Upper lobe of left lung (tissue), 6 donors: ENCODE measurements at regions not wholly inside any gene's neighbourhood (a gene's known extent, or its start where the extent isn't known, plus 50 kb on each side); places are given as distances from the start of the nearest gene placed in this dataset.

Experiments
- ATAC-seq, 2 donors: fragments of 200-7000 bp; cut with Tn5 transposase; one replicate each; pipeline ENCODE4 v1.9.1; 2022; ENCODE audit warnings: mild to moderate bottlenecking in 2 of 2, moderate library complexity in 2 of 2; ENCODE audit not compliant: low FRiP score in 2 of 2
- DNase-seq, 2 donors: peaks; one replicate each; pipeline ENCODE4 v3.0.0-alpha.2; 2019 to 2020
- H3K27ac ChIP-seq, 4 donors: fragments of 200-600 bp; sonication (generic); one replicate each; pipeline ENCODE4 v1.5.1; 2016 to 2019
- H3K27me3 ChIP-seq, 4 donors: fragments of 200-600 bp; sonication (generic); one replicate each; pipeline ENCODE4 v1.5.1; 2017 to 2019
- H3K36me3 ChIP-seq, 4 donors: fragments of 200-600 bp; sonication (generic); one replicate each; pipeline ENCODE4 v1.5.1; 2016 to 2019
- H3K4me1 ChIP-seq, 4 donors: fragments of 200-600 bp; sonication (generic); one replicate each; pipeline ENCODE4 v1.5.1; 2018 to 2019
- H3K4me3 ChIP-seq, 4 donors: fragments of 200-600 bp; sonication (generic); one replicate each; pipeline ENCODE4 v1.5.1; 2017 to 2019; ENCODE audit warnings: mild to moderate bottlenecking in 2 of 4, moderate library complexity in 1 of 4
- H3K9me3 ChIP-seq, 4 donors: fragments of 200-600 bp; sonication (generic); one replicate each; pipeline ENCODE4 v1.5.1; 2018 to 2019
- EP300 ChIP-seq, 4 donors: sonication (generic); formaldehyde crosslinking; IDR thresholded peaks; one replicate each; pipeline ENCODE4 v1.5.1; 2017; ENCODE audit warnings: antibody characterized with exemption in 4 of 4, control low read depth in 2 of 4
- POLR2A ChIP-seq, 4 donors: fragments of 450-650 bp; IDR thresholded peaks; one replicate each; pipeline ENCODE4 v1.5.1; 2016 to 2017; ENCODE audit warnings: antibody characterized with exemption in 4 of 4, mild to moderate bottlenecking in 2 of 4
- POLR2AphosphoS5 ChIP-seq, 2 donors: sonication (generic); formaldehyde crosslinking; IDR thresholded peaks; one replicate each; pipeline ENCODE4 v1.5.1; 2017; ENCODE audit warnings: antibody characterized with exemption in 2 of 2
- WGBS, 2 donors: methylation state at CpG; one replicate each; pipeline ENCODE4 v1.1.5; 2017 to 2018; 5-methylcytosine and 5-hydroxymethylcytosine counted together
- TF ChIP-seq, protein P1 (sequence below), 6 experiments: fragments of 450-650 bp in 4 of 6; fragments of 200-600 bp in 2 of 6; sonication (generic) in 2 of 6; IDR thresholded peaks; one replicate each; pipeline ENCODE4 v1.5.1; 2016 to 2019; ENCODE audit warnings: antibody characterized with exemption in 6 of 6
- donor health status: DM: no; HTN: no; CAD: no; lungs with moderate emphysema.
- donor health status: DM: no; HTN: yes; CAD: no; lungs with severe emphysema.

DNA sequence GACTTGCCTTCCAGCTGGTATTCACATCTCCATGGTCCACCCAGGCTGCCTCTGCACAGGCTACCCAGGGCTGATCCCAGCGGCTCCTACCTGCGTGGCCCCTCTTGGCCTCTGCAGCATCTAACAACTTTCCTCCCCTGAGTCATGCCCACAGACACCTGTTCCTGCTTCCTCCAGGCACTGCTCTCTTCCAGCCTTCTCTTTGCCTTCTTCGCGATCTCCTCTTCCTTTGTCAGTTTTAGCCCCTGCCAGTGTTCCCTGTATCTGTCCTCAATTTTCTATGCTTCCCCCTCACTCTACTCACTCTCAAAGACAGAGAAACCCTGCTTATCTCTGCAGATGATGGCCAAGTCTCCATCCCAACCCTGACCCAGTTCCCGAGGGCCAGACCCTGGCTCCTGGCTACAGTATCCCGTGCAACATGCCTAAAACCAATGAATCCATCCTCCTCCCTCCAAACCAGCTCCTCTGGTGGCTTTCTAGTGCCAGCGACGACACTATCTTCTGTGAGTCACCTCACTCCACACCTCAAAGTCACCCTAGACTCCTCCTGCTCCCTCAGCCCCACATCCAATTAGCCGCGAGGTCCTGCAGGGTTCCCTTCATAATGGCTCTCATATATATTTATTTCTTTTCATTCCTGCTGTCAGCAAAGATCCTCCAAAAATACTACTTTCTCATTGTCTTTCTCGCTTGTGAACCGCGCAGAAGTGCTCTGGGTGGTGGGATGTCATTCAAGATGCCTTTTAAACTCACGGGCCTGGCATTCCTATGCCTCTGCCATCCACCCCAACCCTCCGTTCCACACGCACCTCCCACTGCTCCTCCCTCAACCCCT lies 259.2 kb downstream of the TOMM20 start:
- no peak for DNase-seq
- H3K9me3 ChIP-seq, result no peaks in the 10 kb centered on the region
- H3K4me1 ChIP-seq, result peaks cover 4 to 25% (median 11%) of the 10 kb centered on the region in 4 donors
- H3K27ac ChIP-seq, result no peak overlapping the region
- TF ChIP-seq, protein P1, sequence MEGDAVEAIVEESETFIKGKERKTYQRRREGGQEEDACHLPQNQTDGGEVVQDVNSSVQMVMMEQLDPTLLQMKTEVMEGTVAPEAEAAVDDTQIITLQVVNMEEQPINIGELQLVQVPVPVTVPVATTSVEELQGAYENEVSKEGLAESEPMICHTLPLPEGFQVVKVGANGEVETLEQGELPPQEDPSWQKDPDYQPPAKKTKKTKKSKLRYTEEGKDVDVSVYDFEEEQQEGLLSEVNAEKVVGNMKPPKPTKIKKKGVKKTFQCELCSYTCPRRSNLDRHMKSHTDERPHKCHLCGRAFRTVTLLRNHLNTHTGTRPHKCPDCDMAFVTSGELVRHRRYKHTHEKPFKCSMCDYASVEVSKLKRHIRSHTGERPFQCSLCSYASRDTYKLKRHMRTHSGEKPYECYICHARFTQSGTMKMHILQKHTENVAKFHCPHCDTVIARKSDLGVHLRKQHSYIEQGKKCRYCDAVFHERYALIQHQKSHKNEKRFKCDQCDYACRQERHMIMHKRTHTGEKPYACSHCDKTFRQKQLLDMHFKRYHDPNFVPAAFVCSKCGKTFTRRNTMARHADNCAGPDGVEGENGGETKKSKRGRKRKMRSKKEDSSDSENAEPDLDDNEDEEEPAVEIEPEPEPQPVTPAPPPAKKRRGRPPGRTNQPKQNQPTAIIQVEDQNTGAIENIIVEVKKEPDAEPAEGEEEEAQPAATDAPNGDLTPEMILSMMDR (IDR thresholded peaks at IDR 0.05), result no peak
- no peak for TF ChIP-seq POLR2AphosphoS5 (IDR thresholded peaks at IDR 0.05)
- no peak for TF ChIP-seq POLR2A (IDR thresholded peaks at IDR 0.05)
- no peak for TF ChIP-seq EP300 (IDR thresholded peaks at IDR 0.05)
- 82 to 90% methylated on average over 16 of the region's 16 CpGs for WGBS, 2 donors
- no peaks in the 10 kb centered on the region for H3K27me3 ChIP-seq
- ATAC-seq, result no peak
- no peak overlapping the region for H3K4me3 ChIP-seq
- no peaks in the 10 kb centered on the region for H3K36me3 ChIP-seq

GRCh38 chr1:234868296-234869147 lies 258.5 kb upstream of the IRF2BP2 start:
- TF ChIP-seq POLR2AphosphoS5 (IDR thresholded peaks at IDR 0.05) (no peak), POLR2A (IDR thresholded peaks at IDR 0.05) (no peak)
- WGBS, 2 donors, result 93 to 96% methylated on average over 6 of the region's 6 CpGs
- no peak for ATAC-seq

GRCh38 chr1:234866007-234866866 lies 256.3 kb upstream of the IRF2BP2 start:
- DNase-seq (peak in 1 of 2 donors; percentile 71), ATAC-seq (peak; percentile 70 to 82)
- TF ChIP-seq POLR2AphosphoS5 (IDR thresholded peaks at IDR 0.05) (peak in 1 of 2 donors; percentile 25), EP300 (IDR thresholded peaks at IDR 0.05) (peak in 1 of 4 donors; percentile 52), POLR2A (IDR thresholded peaks at IDR 0.05) (peak in 1 of 4 donors; percentile 18)
- TF ChIP-seq, protein P1 (IDR thresholded peaks at IDR 0.05), result no peak
- no peaks in the 10 kb centered on the region for H3K36me3 ChIP-seq
- H3K4me1 ChIP-seq, result peaks cover 9 to 40% (median 25%) of the 10 kb centered on the region in 4 donors
- WGBS, 2 donors, result 72 to 80% methylated on average over 17 to 18 of the region's 18 CpGs
- H3K9me3 ChIP-seq, result no peaks in the 10 kb centered on the region
- no peaks in the 10 kb centered on the region for H3K27me3 ChIP-seq
- peak overlapping the region in 2 of 4 donors; percentile 19 to 65 for H3K27ac ChIP-seq
- no peak overlapping the region for H3K4me3 ChIP-seq

More at GRCh38 chr1:234868296-234869147, 258.5 kb upstream of the IRF2BP2 start:
- Histone ChIP-seq H3K27ac (no peak overlapping the region), H3K4me1 (peaks cover 5 to 26% (median 14%) of the 10 kb centered on the region in 4 donors), H3K36me3 (no peaks in the 10 kb centered on the region), H3K9me3 (no peaks in the 10 kb centered on the region), H3K4me3 (no peak overlapping the region), H3K27me3 (no peaks in the 10 kb centered on the region)
- DNase-seq, result no peak

DNA sequence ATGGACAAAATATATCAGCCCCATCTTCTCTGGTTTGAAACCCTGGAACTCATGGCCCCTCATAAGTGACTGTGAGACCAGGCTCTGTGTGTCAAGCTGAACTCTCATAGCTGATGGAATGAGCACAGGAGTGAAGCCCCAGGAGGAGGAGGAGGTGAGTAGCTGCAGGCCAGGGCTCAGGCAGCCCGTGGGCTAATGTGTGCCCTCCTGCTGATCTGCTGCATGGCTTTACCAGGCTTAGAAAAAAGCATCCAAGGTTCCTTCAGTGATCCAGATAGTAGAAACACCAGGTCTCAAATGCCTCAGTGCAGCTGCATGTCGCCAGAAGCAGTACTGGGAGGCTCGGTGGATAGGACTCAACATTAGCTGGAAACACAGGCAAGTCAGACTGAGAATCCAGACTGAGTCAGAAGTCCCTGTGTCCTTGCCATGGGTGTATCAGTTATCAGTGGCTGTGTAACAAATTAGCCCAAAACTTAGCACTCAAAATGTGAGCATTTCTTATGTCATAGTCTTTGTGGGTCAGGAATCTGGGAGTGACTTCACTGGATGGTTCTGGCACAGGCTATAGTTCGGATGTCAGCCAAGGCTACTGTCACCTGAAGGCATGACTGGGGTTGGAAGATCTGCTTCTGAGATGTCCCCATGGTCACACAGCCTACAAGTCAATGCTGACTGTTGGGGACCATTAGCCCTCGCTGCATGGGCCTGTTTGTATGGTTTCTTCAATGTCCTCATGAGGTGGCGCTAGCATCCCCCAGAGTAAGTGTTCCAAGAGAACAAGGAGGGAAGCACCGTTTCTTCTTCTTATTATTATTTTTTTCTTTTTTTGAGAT lies 255.4 kb upstream of the IRF2BP2 start:
- Histone ChIP-seq H3K27me3 (no peaks in the 10 kb centered on the region), H3K9me3 (no peaks in the 10 kb centered on the region), H3K27ac (peak overlapping the region in 2 of 4 donors; percentile 19 to 65), H3K4me1 (peaks cover 9 to 40% (median 25%) of the 10 kb centered on the region in 4 donors), H3K36me3 (no peaks in the 10 kb centered on the region), H3K4me3 (no peak overlapping the region)
- DNase-seq (no peak), ATAC-seq (no peak)
- WGBS, 2 donors, result 83 to 95% methylated on average over 5 to 7 of the region's 7 CpGs
- TF ChIP-seq, protein P1 (IDR thresholded peaks at IDR 0.05), result no peak
- no peak for TF ChIP-seq EP300 (IDR thresholded peaks at IDR 0.05)
- TF ChIP-seq POLR2A (IDR thresholded peaks at IDR 0.05), result no peak
- no peak for TF ChIP-seq POLR2AphosphoS5 (IDR thresholded peaks at IDR 0.05)
